HG03521 (cell line): ENCODE measurements at regions not wholly inside any gene's neighbourhood (a gene's known extent, or its start where the extent isn't known, plus 50 kb on each side); places are given as distances from the start of the nearest gene placed in this dataset.
"Not testable (repeated sequence)": the region's sequence is repeated elsewhere in the genome, so short reads cannot be mapped to it uniquely, and the experiment has no call there.

Experiments
- ATAC-seq: cut with Tn5 transposase; IDR thresholded peaks from one replicate; pipeline ENCODE4 v1.9.1; 2021; ENCODE audit warnings: mild to moderate bottlenecking, moderate library complexity; ENCODE audit not compliant: unreplicated experiment

GRCh38 chr12:74676955-74677354, 139.3 kb downstream of the ATXN7L3B start:
- not testable (repeated sequence) for ATAC-seq

GRCh38 chr12:74685385-74685784, 147.8 kb downstream of the ATXN7L3B start:
- ATAC-seq = no peak

- no peak for ATAC-seq
Observed at GRCh38 chr12:74689071-74689655, 151.5 kb downstream of the ATXN7L3B start.

- no peak for ATAC-seq
Observed at GRCh38 chr12:74689929-74690328, 152.3 kb downstream of the ATXN7L3B start.

GRCh38 chr12:74719447-74719846, 181.8 kb downstream of the ATXN7L3B start:
- no peak for ATAC-seq

- no peak for ATAC-seq
Observed at GRCh38 chr12:74722709-74723108, 185.1 kb downstream of the ATXN7L3B start.

GRCh38 chr12:74725154-74725553, 187.5 kb downstream of the ATXN7L3B start:
- ATAC-seq = no peak

GRCh38 chr12:74728006-74728405, 190.4 kb downstream of the ATXN7L3B start:
- ATAC-seq = no peak

- no peak for ATAC-seq
Observed at GRCh38 chr12:74732164-74732784, 194.6 kb downstream of the ATXN7L3B start.

- no peak for ATAC-seq
Observed at GRCh38 chr12:74732826-74733225, 195.2 kb downstream of the ATXN7L3B start.

- ATAC-seq = no peak
Observed at GRCh38 chr12:74741112-74741511, 203.5 kb downstream of the ATXN7L3B start.

- no peak for ATAC-seq
Observed at GRCh38 chr12:74747305-74747704, 209.7 kb downstream of the ATXN7L3B start.

GRCh38 chr12:74751441-74751840, 213.8 kb downstream of the ATXN7L3B start:
- no peak for ATAC-seq

GRCh38 chr12:74752215-74752614, 214.6 kb downstream of the ATXN7L3B start:
- ATAC-seq = no peak

GRCh38 chr12:74770552-74770951, 232.9 kb downstream of the ATXN7L3B start:
- no peak for ATAC-seq

- no peak for ATAC-seq
Observed at GRCh38 chr12:74775276-74775675, 237.6 kb downstream of the ATXN7L3B start.

- ATAC-seq = no peak
Observed at GRCh38 chr12:74776378-74776777, 238.7 kb downstream of the ATXN7L3B start.

GRCh38 chr12:74780182-74780849, 242.7 kb downstream of the ATXN7L3B start:
- no peak for ATAC-seq

GRCh38 chr12:74780850-74781241, 243.2 kb downstream of the ATXN7L3B start:
- not testable (repeated sequence) for ATAC-seq

GRCh38 chr12:74781991-74782485, 244.4 kb downstream of the ATXN7L3B start:
- ATAC-seq = no peak

- ATAC-seq = no peak
Observed at GRCh38 chr12:74790931-74791330, 253.3 kb downstream of the ATXN7L3B start.

- ATAC-seq = no peak
Observed at GRCh38 chr12:74791365-74791764, 253.7 kb downstream of the ATXN7L3B start.
